Left renal cortex interstitium (tissue), 4 donors: ENCODE measurements at regions not wholly inside any gene's neighbourhood (a gene's known extent, or its start where the extent isn't known, plus 50 kb on each side); places are given as distances from the start of the nearest gene placed in this dataset.
"Not testable (repeated sequence)": the region's sequence is repeated elsewhere in the genome, so short reads cannot be mapped to it uniquely, and the experiment has no call there.

Experiments used
- DNase-seq, 4 donors: peaks; one replicate each; pipeline ENCODE4 v3.0.0-alpha.2; 2013; ENCODE audit warnings: low read depth in 4 of 4, low spot score in 2 of 4, missing footprints in 1 of 4

DNA sequence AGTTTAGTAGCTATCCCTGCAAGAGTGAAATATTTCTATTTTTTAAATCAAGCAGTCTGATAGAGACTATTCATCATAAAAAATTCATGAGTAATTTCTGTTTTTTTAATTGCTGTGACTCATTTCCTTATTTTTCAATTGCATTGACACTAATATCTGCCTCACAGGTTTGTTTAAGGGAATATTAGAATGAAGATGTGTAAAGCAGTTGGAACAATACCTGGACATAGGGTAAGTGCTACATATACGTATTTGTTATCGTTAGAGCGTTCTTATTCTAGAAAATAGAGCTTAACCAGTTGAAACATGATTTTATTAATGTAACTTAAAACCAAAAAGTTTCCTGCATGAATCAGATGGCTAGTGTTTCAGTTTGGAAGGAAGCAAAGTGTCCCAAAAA, 2211.3 kb downstream of the PCDH7 start:
- no peak for DNase-seq

DNA sequence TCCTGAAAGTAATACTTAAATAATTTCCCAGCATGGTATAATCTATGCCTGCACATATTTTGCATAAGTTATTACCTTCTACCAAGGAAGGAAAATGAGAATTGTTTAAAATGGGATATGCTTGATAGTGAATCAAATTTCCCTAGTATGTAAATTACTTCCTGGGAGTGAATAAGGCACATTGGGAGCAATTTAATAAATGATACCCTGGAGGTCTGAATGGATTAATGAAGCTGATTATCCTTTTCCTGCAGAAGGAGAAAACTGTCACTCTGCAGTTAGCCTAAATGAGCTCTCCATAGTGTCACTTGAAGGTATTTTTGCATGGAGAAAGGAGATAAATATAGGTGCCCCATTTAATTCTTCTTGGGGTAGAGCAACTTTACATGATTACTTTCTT, 2212.0 kb downstream of the PCDH7 start:
- no peak for DNase-seq

- not testable (repeated sequence) for DNase-seq
Measured at GRCh38 chr4:32939222-32939621, 2219.1 kb downstream of the PCDH7 start.

GRCh38 chr4:32950866-32951265, 2230.7 kb downstream of the PCDH7 start:
- no peak for DNase-seq

GRCh38 chr4:32958586-32958985, 2238.4 kb downstream of the PCDH7 start:
- no peak for DNase-seq

- DNase-seq = no peak
Measured at GRCh38 chr4:32962100-32962499, 2241.9 kb downstream of the PCDH7 start.

DNA sequence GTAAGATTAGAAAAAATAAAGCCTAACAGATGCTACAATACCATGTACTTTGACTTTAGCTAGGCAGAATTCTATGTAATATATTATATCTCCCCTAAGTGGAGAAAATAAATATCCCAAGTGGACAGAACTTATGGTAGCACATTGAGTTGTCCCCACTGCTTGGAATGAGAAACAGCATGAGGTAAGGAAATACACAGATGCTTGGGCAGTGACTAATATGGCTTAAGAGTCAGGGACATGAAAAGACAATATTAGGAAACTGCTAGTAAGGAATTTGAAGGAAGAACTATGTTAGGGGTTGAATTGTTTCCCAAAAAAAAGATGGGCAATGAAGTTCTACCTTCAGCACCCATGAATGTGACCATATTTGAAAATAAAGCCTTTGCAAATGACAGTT, 2265.1 kb downstream of the PCDH7 start:
- DNase-seq = no peak

- no peak for DNase-seq
Measured at GRCh38 chr4:32986236-32986635, 2266.1 kb downstream of the PCDH7 start.

GRCh38 chr4:32987111-32987510, 2266.9 kb downstream of the PCDH7 start:
- no peak for DNase-seq

GRCh38 chr4:32988165-32988811, 2268.1 kb downstream of the PCDH7 start:
- no peak for DNase-seq

- no peak for DNase-seq
Measured at GRCh38 chr4:32991663-32992062, 2271.5 kb downstream of the PCDH7 start.

GRCh38 chr4:32994981-32995881, 2275.1 kb downstream of the PCDH7 start:
- DNase-seq = no peak

DNA sequence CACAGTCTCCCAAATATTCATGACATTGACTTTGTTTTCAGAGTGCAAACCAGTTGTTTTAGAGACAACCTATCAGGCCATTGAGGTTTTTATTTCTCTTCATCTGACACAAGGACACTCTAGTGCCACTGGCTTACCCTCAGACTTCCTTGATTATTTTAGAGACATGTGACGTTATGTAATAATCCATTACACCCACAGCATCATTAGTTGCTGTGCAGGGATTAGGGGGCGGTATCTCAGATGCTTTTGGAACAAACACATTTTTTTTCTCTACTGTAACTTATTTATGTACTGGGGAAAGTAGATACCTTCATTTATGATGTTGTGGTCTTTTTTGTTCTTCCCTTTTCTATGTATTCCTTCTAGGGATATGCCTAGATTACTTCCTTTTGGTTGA, 2293.1 kb downstream of the PCDH7 start:
- no peak for DNase-seq

DNA sequence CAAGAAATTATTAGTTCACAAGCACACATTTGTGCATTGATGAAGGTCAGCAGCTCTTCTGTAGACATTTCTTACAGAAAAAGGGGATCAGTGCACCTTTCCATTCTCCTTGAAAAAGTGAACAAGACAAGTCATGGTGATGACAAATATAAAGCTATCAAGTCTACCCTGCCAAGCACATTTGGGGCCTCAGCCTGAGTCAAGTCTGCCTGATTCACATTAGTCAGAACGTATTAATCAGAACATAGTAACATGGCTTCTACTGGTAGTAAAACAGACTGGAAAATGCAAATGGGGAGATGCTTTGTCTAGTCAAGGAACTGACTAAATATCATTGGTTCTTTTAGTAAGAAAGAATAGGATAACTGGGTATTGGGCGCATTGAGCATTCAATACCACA, 2305.1 kb downstream of the PCDH7 start:
- DNase-seq = no peak

DNA sequence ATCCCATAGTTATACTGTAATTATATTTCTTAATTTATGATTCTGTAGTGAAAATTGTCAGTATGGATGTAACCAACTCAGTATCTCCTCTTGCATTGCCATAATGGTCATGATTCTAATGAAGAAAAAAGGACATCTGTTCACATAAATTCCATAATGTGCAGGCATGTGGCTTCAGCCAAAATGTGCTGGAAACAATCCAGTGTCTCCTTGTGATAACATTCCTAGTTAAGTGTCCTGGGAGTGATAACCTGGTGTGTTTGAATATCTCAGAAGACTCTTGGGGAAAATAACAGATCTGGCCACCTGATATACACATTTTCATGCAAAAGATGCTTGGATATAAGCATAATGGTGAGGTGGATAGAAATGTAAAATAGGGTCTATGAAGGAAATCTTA, 2309.8 kb downstream of the PCDH7 start:
- DNase-seq = no peak

DNA sequence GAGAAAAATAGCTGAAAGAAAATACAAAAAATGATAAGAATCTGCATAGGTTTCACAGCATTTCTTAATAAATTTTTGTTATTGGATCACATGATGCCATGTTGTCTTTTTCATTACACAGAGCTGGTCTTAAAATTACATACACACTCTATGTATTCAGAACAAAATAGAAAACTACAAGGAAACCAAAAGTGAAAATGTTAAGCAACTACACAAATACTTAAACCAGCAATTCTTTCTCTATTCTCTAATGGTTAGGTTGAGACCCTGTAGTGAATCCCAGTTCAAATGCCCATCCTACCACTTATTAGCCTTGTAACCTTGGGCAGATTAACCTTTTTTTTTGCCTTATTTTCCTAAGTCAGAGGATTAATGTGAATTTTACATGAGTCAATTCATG, 2311.2 kb downstream of the PCDH7 start:
- no peak for DNase-seq

- DNase-seq = no peak
Measured at GRCh38 chr4:33037464-33037863, 2317.3 kb downstream of the PCDH7 start.

DNA sequence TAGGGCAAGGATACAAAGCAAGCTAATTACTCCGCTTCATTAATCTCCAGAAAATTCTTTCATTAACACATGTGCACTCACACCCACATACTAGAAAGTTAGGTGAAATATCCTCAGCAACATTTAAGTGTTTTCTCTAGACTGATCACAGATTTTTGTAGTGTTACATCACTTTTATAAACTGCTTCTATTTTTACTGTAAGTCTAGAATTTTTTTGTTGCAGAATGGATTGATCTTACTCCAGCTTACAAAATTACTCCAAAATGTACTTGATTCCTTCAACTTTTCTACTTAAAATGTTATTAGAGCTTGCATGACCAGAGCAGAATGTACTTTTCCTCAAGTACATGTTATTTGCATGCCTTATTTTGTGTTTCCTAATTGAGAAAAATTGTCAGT, 2325.2 kb downstream of the PCDH7 start:
- no peak for DNase-seq

DNA sequence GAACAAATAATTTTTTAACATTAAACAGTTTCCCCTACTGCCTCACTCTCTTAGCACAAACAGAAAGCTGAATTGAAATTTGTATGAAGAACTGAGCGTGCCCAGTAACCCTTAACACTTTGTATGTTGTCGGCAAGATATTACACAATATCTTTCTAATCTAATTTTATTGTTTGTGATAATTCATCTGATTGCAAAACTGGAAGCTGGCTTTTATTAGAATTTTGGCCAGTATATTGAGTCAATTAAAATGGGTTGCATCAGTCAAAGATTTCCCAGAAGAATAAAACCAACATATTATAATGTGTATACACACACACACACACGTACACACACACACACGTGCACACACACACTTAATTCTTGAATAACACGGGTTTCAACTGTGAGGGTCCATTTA, 2332.1 kb downstream of the PCDH7 start:
- DNase-seq = no peak

DNA sequence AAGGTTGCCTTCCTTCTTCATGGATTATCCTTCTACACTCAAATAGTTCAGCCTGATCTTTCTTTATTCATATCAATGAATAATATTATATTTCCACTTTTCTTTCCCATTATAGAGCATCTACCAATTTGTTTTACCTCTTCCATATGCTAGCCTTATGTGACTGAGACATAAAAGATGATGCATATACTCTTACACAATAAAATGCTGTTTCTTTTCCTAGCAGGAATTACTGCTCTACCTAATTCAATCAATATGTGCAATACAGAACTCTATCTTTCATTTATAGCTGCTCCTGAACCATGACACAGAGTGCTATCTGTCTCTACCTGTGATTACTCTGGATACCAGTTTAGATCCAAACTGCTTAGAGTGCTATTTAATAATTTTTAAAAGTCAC, 2334.0 kb downstream of the PCDH7 start:
- no peak for DNase-seq

- DNase-seq = no peak
Measured at GRCh38 chr4:33054656-33055196, 2334.6 kb downstream of the PCDH7 start.

DNA sequence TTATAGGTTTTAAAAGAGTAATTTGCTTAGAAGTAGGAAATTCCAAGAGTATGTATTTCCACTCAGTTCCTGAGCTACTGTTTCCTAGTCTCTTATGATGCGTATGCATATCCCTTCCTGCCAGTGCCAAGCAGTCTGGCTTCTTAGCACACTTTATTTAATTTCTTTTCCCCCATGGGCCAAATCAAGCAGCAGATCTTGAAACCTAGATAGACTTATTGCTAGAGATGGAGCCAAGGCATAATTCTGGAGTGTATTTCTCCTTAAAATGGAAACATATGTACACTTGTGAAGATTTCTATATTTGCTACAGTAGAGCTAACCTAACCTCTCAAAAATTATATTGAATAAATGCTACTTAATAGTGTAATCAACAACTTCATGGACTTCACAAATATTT, 2337.6 kb downstream of the PCDH7 start:
- no peak for DNase-seq
